Testis (tissue), 2 donors: ENCODE measurements at regions not wholly inside any gene's neighbourhood (a gene's known extent, or its start where the extent isn't known, plus 50 kb on each side); places are given as distances from the start of the nearest gene placed in this dataset.

Source experiments
- DNase-seq: peaks from one replicate; pipeline ENCODE4 v3.0.0-alpha.2; 2019
- H3K27ac ChIP-seq, 2 donors: fragments of 200-600 bp; sonication (generic); one replicate each; pipeline ENCODE4 v1.5.1; 2019
- H3K27me3 ChIP-seq: fragments of 200-600 bp; sonication (generic); one replicate; pipeline ENCODE4 v1.5.1; 2019
- H3K36me3 ChIP-seq: fragments of 200-600 bp; sonication (generic); one replicate; pipeline ENCODE4 v1.5.1; 2017; ENCODE audit warnings: low read depth; ENCODE audit errors: missing control alignments
- H3K4me1 ChIP-seq: fragments of 200-600 bp; sonication (generic); one replicate; pipeline ENCODE4 v1.5.1; 2019
- H3K4me3 ChIP-seq, 2 donors: fragments of 200-600 bp; sonication (generic); one replicate each; pipeline ENCODE4 v1.5.1; 2017 to 2019
- H3K9me3 ChIP-seq: fragments of 200-600 bp; sonication (generic); one replicate; pipeline ENCODE4 v1.5.1; 2017
- CTCF ChIP-seq, 3 experiments: fragments of 450-650 bp in 2 of 3; fragments of 200-600 bp in 1 of 3; sonication (generic) in 1 of 3; IDR thresholded peaks; one replicate each; pipeline ENCODE4 v1.5.1; 2016 to 2019; ENCODE audit warnings: antibody characterized with exemption in 3 of 3, mild to moderate bottlenecking in 2 of 3, moderate library complexity in 1 of 3
- POLR2A ChIP-seq: fragments of 450-650 bp; IDR thresholded peaks from one replicate; pipeline ENCODE4 v1.6.1; 2017; ENCODE audit warnings: antibody characterized with exemption, mild to moderate bottlenecking, moderate library complexity
- WGBS, 2 donors: methylation state at CpG; one replicate each; pipeline ENCODE4 v1.1.5; 2018; 5-methylcytosine and 5-hydroxymethylcytosine counted together
- intact Hi-C: fragments of 100-400 bp; cut with DNase I; formaldehyde crosslinking; loops from one replicate; pipeline ENCODE4 v1.15.1; 2023; ENCODE audit warnings: low total_unique reads

GRCh38 chr9:36749461-36749860 lies 176.8 kb downstream of the MELK start:
- Histone ChIP-seq H3K4me1 (no peaks in the 10 kb centered on the region), H3K9me3 (no peaks in the 10 kb centered on the region), H3K27ac (no peak overlapping the region), H3K36me3 (no peaks in the 10 kb centered on the region), H3K27me3 (no peaks in the 10 kb centered on the region), H3K4me3 (no peak overlapping the region)
- intact Hi-C loops = no loop called here
- TF ChIP-seq POLR2A (no peak), CTCF (IDR thresholded peaks at IDR 0.05) (no peak)
- no peak for DNase-seq
- 56 to 75% methylated on average over 2 of the region's 2 CpGs for whole genome bisulfite sequencing, 2 donors

DNA sequence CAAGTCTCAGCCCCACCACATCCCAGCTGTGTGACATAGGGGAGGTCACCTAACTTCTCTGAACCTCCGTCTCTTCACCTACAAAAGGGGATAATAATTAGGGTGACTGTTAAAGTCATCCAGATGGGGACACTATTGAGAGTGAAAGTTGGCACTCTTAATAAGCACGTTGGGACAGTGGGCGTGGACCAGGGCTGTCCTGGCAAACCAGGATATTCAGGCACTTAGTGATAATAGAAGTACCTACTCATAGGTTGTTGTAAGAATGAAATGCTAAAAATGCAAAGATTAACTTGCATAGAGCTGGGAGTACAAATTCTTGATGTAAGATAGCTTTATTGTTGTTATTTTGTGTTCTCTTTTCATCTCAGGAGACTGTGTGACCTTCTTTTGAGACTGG lies 177.9 kb downstream of the MELK start:
- H3K4me3 ChIP-seq = no peak overlapping the region
- 81 to 88% methylated on average over 3 of the region's 3 CpGs for WGBS, 2 donors
- H3K27me3 ChIP-seq = no peaks in the 10 kb centered on the region

GRCh38 chr9:36755019-36755418 lies 182.3 kb downstream of the MELK start:
- Histone ChIP-seq H3K9me3 (no peaks in the 10 kb centered on the region), H3K4me3 (no peak overlapping the region), H3K27me3 (no peaks in the 10 kb centered on the region), H3K36me3 (no peaks in the 10 kb centered on the region), H3K27ac (no peak overlapping the region), H3K4me1 (no peaks in the 10 kb centered on the region)
- 45 to 94% methylated on average over 1 to 2 of the region's 2 CpGs for WGBS, 2 donors
- intact Hi-C loops = no loop called here
- TF ChIP-seq POLR2A (no peak), CTCF (IDR thresholded peaks at IDR 0.05) (no peak)
- DNase-seq = no peak

More for the DNA sequence above, 177.9 kb downstream of the MELK start:
- Histone ChIP-seq H3K27ac (no peak overlapping the region), H3K36me3 (no peaks in the 10 kb centered on the region), H3K9me3 (no peaks in the 10 kb centered on the region), H3K4me1 (no peaks in the 10 kb centered on the region)
- TF ChIP-seq CTCF (IDR thresholded peaks at IDR 0.05) = no peak
- TF ChIP-seq POLR2A = no peak
- intact Hi-C loops = no loop called here
- no peak for DNase-seq

GRCh38 chr9:36759141-36759540 lies 186.4 kb downstream of the MELK start:
- Histone ChIP-seq H3K27ac (no peak overlapping the region), H3K27me3 (no peaks in the 10 kb centered on the region), H3K4me3 (no peak overlapping the region), H3K36me3 (no peaks in the 10 kb centered on the region), H3K9me3 (no peaks in the 10 kb centered on the region), H3K4me1 (no peaks in the 10 kb centered on the region)
- 26 to 33% methylated on average over 4 of the region's 4 CpGs for WGBS, 2 donors
- no peak for DNase-seq
- intact Hi-C loops = no loop called here
- TF ChIP-seq POLR2A (no peak), CTCF (IDR thresholded peaks at IDR 0.05) (no peak)

DNA sequence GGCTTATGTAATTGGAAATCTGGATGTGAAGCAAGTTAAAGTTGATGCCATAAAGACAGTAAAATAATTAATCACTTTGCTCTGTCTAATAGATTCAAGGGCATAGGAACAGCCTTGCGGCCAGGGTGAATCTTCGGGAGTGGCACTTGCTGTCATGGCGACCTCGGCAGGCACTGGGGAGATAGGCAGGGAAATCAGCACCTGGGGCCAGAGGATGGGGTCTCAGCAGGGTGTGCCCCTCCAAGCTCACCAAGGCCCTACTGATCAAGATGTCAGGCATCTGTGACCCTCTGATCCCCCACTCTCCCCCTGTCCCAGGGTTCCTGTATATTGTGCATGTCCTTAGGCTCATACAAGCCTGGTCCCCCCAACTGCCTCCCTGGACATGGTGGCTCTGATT lies 187.3 kb downstream of the MELK start:
- no peaks in the 10 kb centered on the region for H3K4me1 ChIP-seq
- no peaks in the 10 kb centered on the region for H3K9me3 ChIP-seq
- H3K36me3 ChIP-seq = no peaks in the 10 kb centered on the region
- H3K4me3 ChIP-seq = no peak overlapping the region
- no peak for DNase-seq
- WGBS, 2 donors = 46 to 47% methylated on average over 4 of the region's 4 CpGs
- no peaks in the 10 kb centered on the region for H3K27me3 ChIP-seq
- no peak overlapping the region for H3K27ac ChIP-seq
- intact Hi-C loops = no loop called here
- TF ChIP-seq POLR2A (no peak), CTCF (IDR thresholded peaks at IDR 0.05) (no peak)
